Urinary bladder (tissue), 3 donors: ENCODE measurements at regions not wholly inside any gene's neighbourhood (a gene's known extent, or its start where the extent isn't known, plus 50 kb on each side); places are given as distances from the start of the nearest gene placed in this dataset.

ENCODE experiments used
- DNase-seq: peaks from one replicate; pipeline ENCODE4 v3.0.0-alpha.2; 2015; ENCODE audit errors: extremely low spot score
- H3K27ac ChIP-seq: one replicate; pipeline ENCODE4 v1.5.1; 2013; ENCODE audit warnings: low read depth, mild to moderate bottlenecking, moderate library complexity
- H3K36me3 ChIP-seq: one replicate; pipeline ENCODE4 v1.6.1; 2013; ENCODE audit warnings: mild to moderate bottlenecking, moderate library complexity; ENCODE audit not compliant: insufficient read depth
- H3K4me1 ChIP-seq: one replicate; pipeline ENCODE4 v1.6.1; 2013; ENCODE audit warnings: mild to moderate bottlenecking, moderate library complexity; ENCODE audit not compliant: insufficient read depth
- H3K4me3 ChIP-seq: one replicate; pipeline ENCODE4 v1.5.1; 2013; ENCODE audit warnings: low read depth, low read length
- WGBS: extraction: QIAGEN DNeasy Blood & Tissue Kit; methylation state at CpG from one replicate; pipeline ENCODE4 v1.1.7; 2013; 5-methylcytosine and 5-hydroxymethylcytosine counted together
- donor health status: healthy with polysubstance abuse.
- donor health status: healthy.

DNA sequence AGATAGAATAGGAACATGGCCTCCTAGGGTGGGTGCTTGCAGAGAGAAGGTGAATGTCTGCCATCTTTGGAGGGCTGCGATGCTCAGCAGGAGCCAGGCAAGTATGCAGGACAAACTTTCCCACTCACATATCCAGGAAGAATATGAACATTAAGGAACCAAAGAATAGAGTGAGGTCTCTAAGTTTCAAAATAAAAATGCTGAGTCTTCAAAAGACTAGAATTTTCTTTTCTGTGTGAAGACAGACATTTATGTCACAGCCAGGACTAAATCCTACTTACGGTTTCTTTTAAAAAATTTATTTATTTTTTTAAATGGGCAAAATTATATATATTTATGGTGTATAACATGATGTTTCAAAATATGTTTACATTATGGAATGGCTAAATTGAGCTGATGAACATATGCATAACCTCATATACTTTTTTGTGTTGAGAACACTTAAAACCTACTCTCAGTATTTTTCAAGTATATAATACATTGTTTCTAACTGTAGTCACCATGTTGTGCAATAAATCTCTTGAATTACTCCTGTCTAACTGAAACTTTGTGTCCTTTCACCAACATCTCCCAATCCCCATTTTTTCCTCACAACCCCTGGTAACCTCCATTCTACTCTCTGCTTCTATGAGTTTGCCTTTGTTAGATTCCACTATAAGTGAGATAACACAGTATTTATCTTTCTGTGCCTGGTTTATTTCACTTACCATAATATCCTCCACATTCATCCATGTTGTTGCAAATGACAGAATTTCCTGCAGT, 177.8 kb upstream of the HAND2 start:
- Histone ChIP-seq H3K36me3 (no peaks in the 10 kb centered on the region), H3K4me3 (no peak overlapping the region), H3K27ac (no peak overlapping the region), H3K4me1 (no peaks in the 10 kb centered on the region)
- 97% methylated on average over 2 of the region's 2 CpGs for WGBS
- no peak for DNase-seq

DNA sequence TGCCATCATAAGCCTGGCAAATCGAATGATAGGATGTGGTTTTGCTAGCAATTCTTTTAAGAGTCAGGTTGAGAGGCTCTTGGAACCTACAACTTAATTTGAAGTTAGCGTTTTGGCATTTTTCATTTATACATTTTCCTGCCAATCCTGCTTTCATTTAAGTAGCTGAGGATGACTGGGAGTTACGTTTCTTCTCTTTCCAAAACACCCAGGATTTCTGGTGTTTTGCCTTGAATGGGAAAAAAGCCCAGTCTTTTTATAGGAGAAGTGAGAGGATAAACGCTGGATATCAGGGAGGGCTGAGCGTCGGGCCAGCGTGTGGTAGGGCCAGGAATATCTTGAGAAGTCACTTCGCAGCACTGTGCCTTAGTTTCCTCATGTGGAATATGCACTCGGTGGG, 174.2 kb upstream of the HAND2 start:
- H3K4me1 ChIP-seq, result no peaks in the 10 kb centered on the region
- H3K27ac ChIP-seq, result no peak overlapping the region
- 33% methylated on average over 9 of the region's 9 CpGs for whole genome bisulfite sequencing
- no peaks in the 10 kb centered on the region for H3K36me3 ChIP-seq
- DNase-seq, result no peak
- no peak overlapping the region for H3K4me3 ChIP-seq

GRCh38 chr4:173703021-173703420, 173.0 kb upstream of the HAND2 start:
- Histone ChIP-seq H3K36me3 (no peaks in the 10 kb centered on the region), H3K4me3 (no peak overlapping the region), H3K27ac (no peak overlapping the region), H3K4me1 (no peaks in the 10 kb centered on the region)
- DNase-seq, result no peak
- WGBS, result 82% methylated on average over 4 of the region's 4 CpGs

DNA sequence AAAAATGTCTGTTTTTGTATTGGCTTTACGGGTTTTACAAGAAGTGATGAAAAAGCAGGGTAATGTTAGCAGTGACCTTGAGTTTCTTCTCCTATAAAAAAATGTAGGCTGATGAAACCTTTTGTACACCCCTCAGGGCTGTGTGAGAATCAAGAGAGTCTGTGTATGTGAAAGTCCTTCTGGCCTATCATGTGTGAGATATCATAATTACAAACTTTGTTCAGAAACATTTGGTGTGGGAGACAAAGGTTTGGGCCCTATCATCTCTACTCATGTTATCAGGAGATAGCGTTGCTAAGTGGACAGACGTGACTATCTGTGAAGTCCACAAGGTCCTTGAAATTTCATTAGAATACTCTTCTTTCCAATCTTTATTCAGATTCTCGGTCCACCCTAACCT, 170.6 kb upstream of the HAND2 start:
- 89% methylated on average over 4 of the region's 4 CpGs for WGBS
- Histone ChIP-seq H3K36me3 (no peaks in the 10 kb centered on the region), H3K4me3 (no peak overlapping the region), H3K27ac (no peak overlapping the region), H3K4me1 (no peaks in the 10 kb centered on the region)
- no peak for DNase-seq

DNA sequence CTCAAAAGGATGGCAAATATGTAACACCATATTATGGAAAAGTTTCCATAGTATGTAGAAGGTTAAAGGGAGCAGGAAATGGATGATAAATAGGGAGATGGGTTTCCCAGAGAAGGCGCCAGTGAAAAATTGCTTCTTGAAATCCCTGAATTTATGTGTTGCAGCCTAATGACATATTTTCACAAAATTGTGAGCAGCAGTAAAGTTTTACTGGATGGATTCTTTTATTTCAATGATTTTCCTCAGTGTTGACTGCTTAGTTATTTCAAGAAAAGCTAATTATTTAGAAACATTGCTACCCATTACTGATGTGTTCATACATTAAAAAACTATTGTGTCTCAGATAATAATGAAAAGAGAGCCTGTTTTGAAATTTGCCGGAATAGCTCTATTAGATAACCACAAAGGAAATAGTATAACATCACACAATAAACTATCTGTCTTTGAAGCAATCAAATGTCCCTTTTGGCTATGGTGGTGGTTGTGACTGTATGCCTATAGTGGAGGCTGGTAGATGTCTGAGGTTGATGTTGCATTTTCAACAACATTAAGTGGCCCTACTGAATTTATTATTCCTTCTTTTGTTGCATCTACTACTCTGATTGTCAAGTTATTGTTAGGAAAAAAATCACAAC, 169.9 kb upstream of the HAND2 start:
- Histone ChIP-seq H3K36me3 (no peaks in the 10 kb centered on the region), H3K27ac (no peak overlapping the region), H3K4me3 (no peak overlapping the region), H3K4me1 (no peaks in the 10 kb centered on the region)
- WGBS, result 91% methylated on average over 2 of the region's 2 CpGs
- DNase-seq, result no peak

- H3K36me3 ChIP-seq, result no peaks in the 10 kb centered on the region
- H3K27ac ChIP-seq, result no peak overlapping the region
- no peaks in the 10 kb centered on the region for H3K4me1 ChIP-seq
- no peak overlapping the region for H3K4me3 ChIP-seq
- 74% methylated on average over 10 of the region's 10 CpGs for WGBS
- DNase-seq, result no peak
Measured at GRCh38 chr4:173698557-173699262, 168.7 kb upstream of the HAND2 start.

- WGBS, result 72% methylated on average over 4 of the region's 4 CpGs
- no peak for DNase-seq
- no peak overlapping the region for H3K27ac ChIP-seq
- no peak overlapping the region for H3K4me3 ChIP-seq
- no peaks in the 10 kb centered on the region for H3K36me3 ChIP-seq
- H3K4me1 ChIP-seq, result no peaks in the 10 kb centered on the region
Measured at GRCh38 chr4:173697840-173698239, 167.8 kb upstream of the HAND2 start.

DNA sequence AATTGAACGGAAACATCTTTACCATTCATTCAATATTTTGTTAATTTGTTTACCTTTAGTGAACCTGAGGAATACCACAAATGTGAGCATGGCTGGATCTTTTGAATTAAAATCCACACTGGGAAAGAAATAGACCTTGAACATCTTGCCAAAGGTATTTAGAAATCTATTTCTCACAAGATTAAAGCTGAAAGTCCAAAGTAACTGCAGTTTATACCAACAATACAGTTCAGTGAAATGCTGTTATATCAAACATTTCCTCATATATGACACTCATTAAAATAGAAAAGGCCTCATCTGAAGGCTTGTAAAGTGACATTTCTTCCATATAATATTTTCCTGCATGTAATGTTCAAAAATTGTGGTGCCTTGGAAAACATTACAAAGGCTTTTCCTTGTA, 166.5 kb upstream of the HAND2 start:
- Histone ChIP-seq H3K4me1 (no peaks in the 10 kb centered on the region), H3K27ac (no peak overlapping the region), H3K4me3 (no peak overlapping the region), H3K36me3 (no peaks in the 10 kb centered on the region)
- DNase-seq, result no peak
- WGBS, result 96% methylated on average over 1 of the region's 1 CpG

DNA sequence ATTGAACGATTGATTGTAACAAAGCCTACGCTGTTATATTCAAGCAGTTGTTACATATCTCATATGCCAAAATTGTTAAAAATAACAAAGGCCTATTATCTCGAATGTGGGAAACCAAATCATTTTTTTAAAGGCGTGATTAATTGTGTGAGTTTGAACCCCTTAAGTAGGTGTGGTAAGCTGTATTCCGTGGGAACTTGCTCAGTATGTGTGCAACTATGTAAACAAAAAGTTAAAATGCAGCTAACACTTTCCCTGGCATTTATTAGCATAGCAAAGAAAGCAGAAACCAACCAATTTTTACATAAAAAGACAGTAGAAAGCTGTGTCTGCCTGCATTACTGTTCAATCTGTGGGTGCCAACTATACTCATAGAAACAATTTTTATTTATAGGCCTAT, 166.0 kb upstream of the HAND2 start:
- Histone ChIP-seq H3K4me1 (no peaks in the 10 kb centered on the region), H3K27ac (no peak overlapping the region), H3K4me3 (no peak overlapping the region), H3K36me3 (no peaks in the 10 kb centered on the region)
- WGBS, result 47% methylated on average over 5 of the region's 5 CpGs
- DNase-seq, result no peak

- H3K4me3 ChIP-seq, result no peak overlapping the region
- DNase-seq, result no peak
- no peaks in the 10 kb centered on the region for H3K4me1 ChIP-seq
- H3K27ac ChIP-seq, result no peak overlapping the region
- H3K36me3 ChIP-seq, result no peaks in the 10 kb centered on the region
Measured at GRCh38 chr4:173685831-173686210, 155.8 kb upstream of the HAND2 start.

DNA sequence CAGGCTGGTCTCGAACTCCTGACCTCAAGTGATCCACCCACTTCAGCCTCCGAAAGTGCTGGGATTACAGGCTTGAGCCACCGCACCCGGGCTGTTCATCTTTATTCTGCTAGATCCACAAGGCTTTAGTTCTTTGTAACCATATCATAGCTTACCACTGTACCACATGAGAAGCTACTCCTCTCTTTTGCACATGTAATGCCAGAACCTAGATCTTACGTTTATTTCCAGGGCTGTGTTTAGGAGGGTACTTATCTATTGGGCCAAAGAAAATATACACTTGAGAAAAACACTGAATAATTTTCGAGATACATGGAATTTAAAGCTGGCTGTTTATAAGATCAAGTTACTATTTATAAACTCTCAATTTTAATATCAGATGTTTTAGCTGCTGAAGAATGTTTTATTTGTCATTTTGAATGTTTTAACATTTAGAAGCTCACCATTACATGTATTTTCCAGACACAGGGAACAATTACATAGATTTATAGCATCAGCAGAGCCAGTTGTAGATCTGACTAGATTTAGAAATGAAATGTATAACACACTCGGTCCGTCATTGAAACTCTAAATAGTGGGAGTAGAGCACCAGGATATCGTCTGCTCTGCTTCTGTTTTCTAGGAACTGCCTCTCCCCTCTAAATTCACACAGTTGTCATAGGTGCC, 155.3 kb upstream of the HAND2 start:
- WGBS, result 31% methylated on average over 9 of the region's 9 CpGs

DNA sequence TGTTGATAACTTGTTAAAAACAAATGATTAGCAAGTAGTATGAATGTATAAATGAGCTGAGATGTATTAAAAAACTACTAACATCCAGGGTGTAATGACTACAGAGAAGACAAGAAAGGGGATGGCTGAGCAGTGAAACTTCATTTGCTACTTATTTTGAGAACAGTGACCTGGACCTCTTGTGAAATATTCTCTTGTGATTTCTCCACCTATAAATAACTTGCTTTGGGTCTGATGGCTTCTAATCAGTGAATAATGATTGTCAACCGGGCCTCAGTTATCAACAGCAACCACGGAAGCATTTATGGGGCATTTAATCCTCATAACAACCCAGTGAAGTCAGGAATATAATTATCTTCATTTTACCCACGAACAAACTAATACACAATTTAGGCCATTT, 154.2 kb upstream of the HAND2 start:
- WGBS, result 42% methylated on average over 3 of the region's 3 CpGs
- H3K27ac ChIP-seq, result no peak overlapping the region

More for the DNA sequence above, 155.3 kb upstream of the HAND2 start:
- DNase-seq, result no peak
- Histone ChIP-seq H3K4me3 (no peak overlapping the region), H3K36me3 (no peaks in the 10 kb centered on the region), H3K4me1 (no peaks in the 10 kb centered on the region), H3K27ac (no peak overlapping the region)

DNA sequence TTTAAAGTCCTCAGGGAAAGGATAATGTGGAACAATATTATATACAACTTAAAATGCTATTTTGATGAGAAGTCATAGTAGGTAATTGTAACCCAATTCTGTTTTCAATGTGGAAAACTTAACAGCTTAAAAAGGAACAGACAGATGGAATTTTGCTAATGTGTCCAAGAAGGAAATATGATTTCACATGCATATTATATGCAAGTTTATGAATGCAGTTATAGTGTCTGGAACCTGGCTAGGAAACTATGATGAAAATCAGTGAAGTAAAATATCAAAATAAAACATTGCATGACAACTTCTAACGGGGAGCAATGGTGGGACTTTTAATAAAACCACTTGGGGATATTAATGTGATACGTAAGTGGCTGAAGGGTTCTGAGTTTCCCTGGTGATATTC, 152.6 kb upstream of the HAND2 start:
- Histone ChIP-seq H3K4me1 (no peaks in the 10 kb centered on the region), H3K27ac (no peak overlapping the region), H3K36me3 (no peaks in the 10 kb centered on the region), H3K4me3 (no peak overlapping the region)
- DNase-seq, result no peak
- 81% methylated on average over 2 of the region's 2 CpGs for WGBS

More for the DNA sequence above, 154.2 kb upstream of the HAND2 start:
- H3K36me3 ChIP-seq, result no peaks in the 10 kb centered on the region
- H3K4me1 ChIP-seq, result no peaks in the 10 kb centered on the region
- no peak for DNase-seq
- H3K4me3 ChIP-seq, result no peak overlapping the region

- Histone ChIP-seq H3K36me3 (no peaks in the 10 kb centered on the region), H3K27ac (no peak overlapping the region), H3K4me3 (no peak overlapping the region), H3K4me1 (no peaks in the 10 kb centered on the region)
- 84% methylated on average over 7 of the region's 7 CpGs for WGBS
- no peak for DNase-seq
Measured at GRCh38 chr4:173680278-173680677, 150.2 kb upstream of the HAND2 start.
